ENCODE measurements at regions not wholly inside any gene's neighbourhood (a gene's known extent, or its start where the extent isn't known, plus 50 kb on each side); places are given as distances from the start of the nearest gene placed in this dataset.

GRCh38 chr12:22740656-22741355 lies 115.8 kb downstream of the ETNK1 start:
- DNase-seq (ENCODE audit: low read depth in 2 of 2), result no peak

DNA sequence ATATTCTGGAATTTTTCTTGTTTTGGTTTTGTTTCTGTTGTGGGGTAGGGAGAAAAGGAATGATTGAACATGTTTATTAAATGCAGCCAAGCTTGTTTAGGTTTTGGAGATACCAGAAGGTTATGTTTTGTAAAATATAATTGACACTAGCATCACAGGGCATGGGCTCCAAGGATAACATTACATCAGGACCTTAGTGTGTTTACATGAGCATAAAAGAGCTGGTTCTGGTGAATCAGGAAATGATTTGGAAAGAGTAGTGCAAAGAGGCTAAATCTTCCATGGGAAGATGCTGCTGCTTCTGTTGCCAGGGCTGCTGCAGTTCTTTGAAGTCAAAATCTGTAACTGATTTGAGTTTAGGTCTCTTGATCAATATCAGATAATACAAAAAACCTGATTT lies 118.7 kb downstream of the ETNK1 start:
- DNase-seq (ENCODE audit: low read depth in 2 of 2), result no peak

GRCh38 chr12:22744197-22744596 lies 119.2 kb downstream of the ETNK1 start:
- DNase-seq (ENCODE audit: low read depth in 2 of 2), result no peak

DNA sequence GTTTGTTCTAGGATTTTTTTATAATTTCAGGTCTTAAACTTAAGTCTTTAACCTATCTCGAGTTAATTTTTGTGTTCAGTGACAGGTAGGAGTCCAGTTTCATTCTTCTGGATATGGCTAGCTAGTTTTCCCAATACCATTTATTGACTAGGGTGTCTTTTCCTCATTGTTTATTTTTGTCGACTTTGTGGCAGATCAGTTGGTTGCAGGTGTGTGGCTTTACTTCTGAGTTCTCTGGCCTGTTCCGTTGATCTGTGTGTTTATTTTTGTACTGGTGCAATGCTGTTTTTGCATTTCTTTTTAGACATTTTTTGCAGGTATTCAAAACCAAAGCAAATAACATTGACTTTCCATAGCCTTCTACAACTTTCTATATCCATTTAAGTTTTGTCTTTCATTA lies 121.7 kb downstream of the ETNK1 start:
- DNase-seq (ENCODE audit: low read depth in 2 of 2), result no peak

DNA sequence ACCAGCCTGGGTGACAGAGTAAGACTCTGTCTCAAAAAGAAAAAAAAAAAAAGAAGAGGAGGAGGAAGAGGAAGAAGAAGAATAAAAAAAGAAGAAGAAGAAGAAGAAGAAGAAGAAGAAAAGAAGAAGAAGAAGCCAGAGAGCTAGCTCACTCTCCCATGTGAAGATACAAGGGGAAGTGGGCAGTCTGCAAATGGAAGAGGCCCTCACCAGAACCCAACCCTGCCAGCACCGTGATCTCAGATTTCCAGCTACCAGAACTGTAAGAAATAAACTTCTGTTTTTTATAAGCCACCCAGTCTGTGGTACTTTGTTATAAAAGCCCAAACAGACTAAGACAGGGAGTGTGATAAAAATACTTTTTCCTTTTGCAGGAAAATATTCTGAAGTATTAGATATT lies 130.7 kb downstream of the ETNK1 start:
- no peak for DNase-seq (ENCODE audit: low read depth in 2 of 2)

- no peak for DNase-seq (ENCODE audit: low read depth in 2 of 2)
These were observed 135.1 kb downstream of the ETNK1 start for GRCh38 chr12:22759769-22760674.

- DNase-seq (ENCODE audit: low read depth in 2 of 2), result no peak
These were observed 140.6 kb downstream of the ETNK1 start for GRCh38 chr12:22765421-22766130.

GRCh38 chr12:22766911-22767420 lies 142.0 kb downstream of the ETNK1 start:
- no peak for DNase-seq (ENCODE audit: low read depth in 2 of 2)

DNA sequence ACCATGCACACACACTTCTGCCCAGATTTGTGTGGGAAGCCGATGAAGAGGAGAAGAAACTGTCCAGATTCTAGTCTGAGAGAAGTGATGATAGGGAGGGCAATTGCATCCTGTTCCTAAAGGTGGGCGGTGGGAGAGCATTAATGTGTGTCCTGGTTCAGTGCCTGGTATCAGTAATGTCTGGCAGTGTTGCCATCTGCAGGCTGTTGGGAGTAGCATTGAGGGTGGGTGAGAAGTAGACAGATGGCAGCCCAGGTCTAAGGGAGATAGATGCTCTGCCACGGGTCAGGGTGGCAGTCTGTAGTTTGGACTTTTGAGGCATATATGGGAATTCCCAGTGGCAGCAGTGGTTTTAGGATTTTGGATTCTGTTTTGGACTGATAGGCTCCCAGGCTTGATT lies 156.4 kb downstream of the ETNK1 start:
- no peak for DNase-seq (ENCODE audit: low read depth in 2 of 2)

- DNase-seq (ENCODE audit: low read depth in 2 of 2), result no peak
These were observed 162.6 kb downstream of the ETNK1 start for GRCh38 chr12:22787557-22787956.

DNA sequence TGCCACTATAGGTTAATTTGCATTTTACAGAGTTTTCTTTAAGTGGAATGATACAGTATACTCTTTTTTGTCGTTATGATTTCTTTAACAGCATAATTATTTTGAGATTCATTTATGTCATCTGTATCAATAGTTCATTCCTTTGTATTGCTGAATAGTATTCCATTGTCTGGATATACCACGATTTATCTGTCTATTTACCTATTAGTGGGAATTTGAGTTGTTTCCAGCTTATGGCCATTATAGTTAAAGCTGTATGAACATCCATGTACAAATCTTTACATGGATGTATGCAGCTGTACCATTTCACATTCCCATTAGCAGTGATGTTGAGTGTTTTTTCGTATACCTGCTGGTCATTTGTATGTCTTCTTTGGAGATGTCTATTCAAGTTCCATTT lies 163.9 kb downstream of the ETNK1 start:
- DNase-seq (ENCODE audit: low read depth in 2 of 2), result no peak

- DNase-seq (ENCODE audit: low read depth in 2 of 2), result no peak
These were observed 167.2 kb downstream of the ETNK1 start for GRCh38 chr12:22792138-22792537.

DNA sequence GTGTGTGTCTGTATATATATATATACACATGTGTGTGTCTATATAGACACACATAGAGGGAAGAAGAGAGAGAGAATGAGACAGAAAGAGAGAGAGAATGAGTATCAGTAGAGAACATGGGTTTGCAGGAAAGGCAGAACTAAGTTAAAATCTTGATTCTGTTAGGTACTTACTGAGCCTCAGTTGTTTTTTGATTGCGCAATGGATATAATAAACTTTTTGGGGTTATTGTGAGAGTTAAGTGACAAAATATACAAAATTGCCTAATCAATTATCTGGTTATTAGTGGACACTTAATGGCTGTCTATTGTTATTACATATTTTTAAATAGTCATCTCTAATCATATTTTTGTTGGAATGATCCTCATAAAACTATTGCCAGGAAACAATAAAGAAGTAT lies 169.0 kb downstream of the ETNK1 start:
- no peak for DNase-seq (ENCODE audit: low read depth in 2 of 2)

GRCh38 chr12:22796941-22797630 lies 172.1 kb downstream of the ETNK1 start:
- no peak for DNase-seq (ENCODE audit: low read depth in 2 of 2)

GRCh38 chr12:22797701-22798100 lies 172.7 kb downstream of the ETNK1 start:
- no peak for DNase-seq (ENCODE audit: low read depth in 2 of 2)

- no peak for DNase-seq (ENCODE audit: low read depth in 2 of 2)
These were observed 173.1 kb downstream of the ETNK1 start for GRCh38 chr12:22798116-22798515.

GRCh38 chr12:22799503-22799902 lies 174.5 kb downstream of the ETNK1 start:
- DNase-seq (ENCODE audit: low read depth in 2 of 2), result no peak

- no peak for DNase-seq (ENCODE audit: low read depth in 2 of 2)
These were observed 175.4 kb downstream of the ETNK1 start for GRCh38 chr12:22800332-22800731.

GRCh38 chr12:22802883-22803630 lies 178.1 kb downstream of the ETNK1 start:
- DNase-seq (ENCODE audit: low read depth in 2 of 2), result no peak

DNA sequence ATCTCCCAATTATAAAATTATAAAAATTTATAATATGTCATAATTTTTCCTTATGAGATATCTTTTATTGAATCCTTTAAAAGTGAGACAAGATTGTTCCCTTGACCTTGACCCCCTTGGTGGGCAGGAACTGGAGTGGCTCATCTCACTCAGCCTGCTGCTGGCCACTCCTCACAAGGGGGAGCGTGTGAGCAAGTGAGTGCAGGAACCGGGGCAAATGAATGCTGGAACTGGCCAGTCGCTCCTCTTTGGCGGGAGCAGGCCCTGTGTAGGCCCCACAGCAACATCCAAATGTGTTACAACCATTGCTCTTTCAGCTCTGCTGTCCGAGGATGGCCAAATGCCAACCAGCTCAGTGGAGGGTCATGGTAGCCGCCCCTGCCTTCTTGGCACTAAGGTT lies 178.8 kb downstream of the ETNK1 start:
- no peak for DNase-seq (ENCODE audit: low read depth in 2 of 2)

GRCh38 chr12:22808860-22809259 lies 183.9 kb downstream of the ETNK1 start:
- no peak for DNase-seq (ENCODE audit: low read depth in 2 of 2)

All from fibroblast of skin of left quadriceps (primary cell).